ENCODE measurements at regions not wholly inside any gene's neighbourhood (a gene's known extent, or its start where the extent isn't known, plus 50 kb on each side); places are given as distances from the start of the nearest gene placed in this dataset.

DNA sequence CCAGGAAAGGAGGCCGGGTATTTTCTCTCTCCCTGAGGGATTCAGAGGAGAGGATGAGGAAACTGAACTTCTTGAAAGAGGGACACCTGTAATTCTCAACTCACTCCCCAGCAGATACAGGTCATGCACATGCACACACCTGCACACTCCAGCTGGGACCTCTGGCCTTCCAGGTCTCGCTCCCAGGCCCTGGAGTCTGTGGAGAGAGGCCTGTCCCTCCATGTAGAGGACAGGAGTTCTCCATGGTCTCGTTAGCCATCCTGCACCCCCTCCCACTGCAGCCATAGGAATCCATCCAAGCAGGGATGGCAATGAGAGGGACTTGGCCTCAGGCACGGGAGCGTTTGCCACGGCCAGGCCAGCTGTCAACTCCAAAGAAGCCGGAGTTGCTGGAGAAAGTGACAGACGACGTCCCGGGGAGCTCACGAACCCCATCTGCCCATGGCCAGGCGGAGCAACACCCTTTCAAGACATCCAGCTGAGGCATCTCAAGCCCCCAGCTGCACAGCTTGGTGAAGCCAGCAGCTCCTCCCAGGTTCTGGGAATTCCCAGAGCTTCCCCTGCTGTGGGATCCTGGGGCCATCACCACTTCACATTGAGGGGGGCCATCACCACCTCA, 223.3 kb downstream of the UACA start:
- no peak overlapping the region for H3K27ac ChIP-seq
- DNase-seq, result no peak
- peaks cover 4% of the 10 kb centered on the region for H3K27me3 ChIP-seq (ENCODE audit: insufficient read depth, low read depth, severe bottlenecking)
- TF ChIP-seq, protein P1, sequence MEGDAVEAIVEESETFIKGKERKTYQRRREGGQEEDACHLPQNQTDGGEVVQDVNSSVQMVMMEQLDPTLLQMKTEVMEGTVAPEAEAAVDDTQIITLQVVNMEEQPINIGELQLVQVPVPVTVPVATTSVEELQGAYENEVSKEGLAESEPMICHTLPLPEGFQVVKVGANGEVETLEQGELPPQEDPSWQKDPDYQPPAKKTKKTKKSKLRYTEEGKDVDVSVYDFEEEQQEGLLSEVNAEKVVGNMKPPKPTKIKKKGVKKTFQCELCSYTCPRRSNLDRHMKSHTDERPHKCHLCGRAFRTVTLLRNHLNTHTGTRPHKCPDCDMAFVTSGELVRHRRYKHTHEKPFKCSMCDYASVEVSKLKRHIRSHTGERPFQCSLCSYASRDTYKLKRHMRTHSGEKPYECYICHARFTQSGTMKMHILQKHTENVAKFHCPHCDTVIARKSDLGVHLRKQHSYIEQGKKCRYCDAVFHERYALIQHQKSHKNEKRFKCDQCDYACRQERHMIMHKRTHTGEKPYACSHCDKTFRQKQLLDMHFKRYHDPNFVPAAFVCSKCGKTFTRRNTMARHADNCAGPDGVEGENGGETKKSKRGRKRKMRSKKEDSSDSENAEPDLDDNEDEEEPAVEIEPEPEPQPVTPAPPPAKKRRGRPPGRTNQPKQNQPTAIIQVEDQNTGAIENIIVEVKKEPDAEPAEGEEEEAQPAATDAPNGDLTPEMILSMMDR (IDR thresholded peaks at IDR 0.05; ENCODE audit: low read depth, low read length), result no peak
- H3K4me3 ChIP-seq (ENCODE audit: low read depth, low read length), result no peak overlapping the region
- no peaks in the 10 kb centered on the region for H3K36me3 ChIP-seq
- H3K9me3 ChIP-seq (ENCODE audit: severe bottlenecking), result no peaks in the 10 kb centered on the region

DNA sequence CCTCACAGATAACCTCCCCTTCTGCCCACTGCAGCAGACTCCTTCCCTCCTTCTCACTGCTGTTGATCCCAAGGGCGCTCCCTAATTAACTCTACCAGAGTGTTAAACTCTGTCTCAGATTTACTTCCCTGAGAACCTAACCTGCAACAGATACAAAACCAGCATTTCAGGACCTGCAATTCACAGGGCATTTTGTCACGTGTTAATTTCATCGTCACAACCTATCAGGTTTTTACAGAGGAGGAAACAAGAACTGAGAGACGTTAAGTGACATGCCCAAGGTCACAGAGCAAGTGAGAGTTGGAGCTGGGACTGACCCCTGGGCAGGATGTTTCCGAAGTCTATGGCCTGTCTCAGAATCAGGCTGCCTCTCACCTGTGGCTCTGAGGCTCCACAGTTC, 223.9 kb downstream of the UACA start:
- H3K27me3 ChIP-seq (ENCODE audit: insufficient read depth, low read depth, severe bottlenecking), result peaks cover 5% of the 10 kb centered on the region
- H3K4me3 ChIP-seq (ENCODE audit: low read depth, low read length), result no peak overlapping the region
- H3K9me3 ChIP-seq (ENCODE audit: severe bottlenecking), result no peaks in the 10 kb centered on the region
- TF ChIP-seq, protein P1 (IDR thresholded peaks at IDR 0.05; ENCODE audit: low read depth, low read length), result no peak
- no peak overlapping the region for H3K27ac ChIP-seq
- DNase-seq, result no peak
- H3K36me3 ChIP-seq, result no peaks in the 10 kb centered on the region

- Histone ChIP-seq H3K9me3 (ENCODE audit: severe bottlenecking) (no peaks in the 10 kb centered on the region), H3K27me3 (ENCODE audit: insufficient read depth, low read depth, severe bottlenecking) (peaks cover 9% of the 10 kb centered on the region), H3K36me3 (no peaks in the 10 kb centered on the region), H3K4me3 (ENCODE audit: low read depth, low read length) (no peak overlapping the region), H3K27ac (no peak overlapping the region)
- TF ChIP-seq, protein P1 (IDR thresholded peaks at IDR 0.05; ENCODE audit: low read depth, low read length), result no peak
- no peak for DNase-seq
Observed at GRCh38 chr15:70538278-70538677, 225.1 kb downstream of the UACA start.

GRCh38 chr15:70535955-70536338, 227.4 kb downstream of the UACA start:
- no peak for DNase-seq
- Histone ChIP-seq H3K9me3 (ENCODE audit: severe bottlenecking) (no peaks in the 10 kb centered on the region), H3K36me3 (no peaks in the 10 kb centered on the region), H3K27ac (no peak overlapping the region), H3K27me3 (ENCODE audit: insufficient read depth, low read depth, severe bottlenecking) (peaks cover 11% of the 10 kb centered on the region), H3K4me3 (ENCODE audit: low read depth, low read length) (no peak overlapping the region)
- TF ChIP-seq, protein P1 (IDR thresholded peaks at IDR 0.05; ENCODE audit: low read depth, low read length), result no peak

GRCh38 chr15:70535071-70535954, 228.0 kb downstream of the UACA start:
- H3K4me3 ChIP-seq (ENCODE audit: low read depth, low read length), result no peak overlapping the region
- H3K9me3 ChIP-seq (ENCODE audit: severe bottlenecking), result no peaks in the 10 kb centered on the region
- H3K27ac ChIP-seq, result no peak overlapping the region
- H3K36me3 ChIP-seq, result no peaks in the 10 kb centered on the region
- H3K27me3 ChIP-seq (ENCODE audit: insufficient read depth, low read depth, severe bottlenecking), result peaks cover 11% of the 10 kb centered on the region
- TF ChIP-seq, protein P1 (IDR thresholded peaks at IDR 0.05; ENCODE audit: low read depth, low read length), result no peak
- no peak for DNase-seq

Data from WERI-Rb-1 (cell line).